Activated CD4-positive, alpha-beta T cell treated with anti-CD3 and anti-CD28 coated beads for 36 hours (primary cell): ENCODE measurements at regions not wholly inside any gene's neighbourhood (a gene's known extent, or its start where the extent isn't known, plus 50 kb on each side); places are given as distances from the start of the nearest gene placed in this dataset.

Source experiments
- ATAC-seq: fragments of 200-7000 bp; cut with Tn5 transposase; one replicate; pipeline ENCODE4 v1.10.0; 2021; ENCODE audit warnings: mild to moderate bottlenecking, moderate library complexity
- CTCF ChIA-PET: fragments of 350-600 bp; sonication (Branson Sonifier 250); formaldehyde crosslinking; loops from one replicate; lab custom pipeline; 2021; ENCODE audit warnings: antibody characterized with exemption; lab: Charles Lee
- POLR2A ChIA-PET: fragments of 350-600 bp; sonication (Branson Sonifier 250); formaldehyde crosslinking; loops from one replicate; lab custom pipeline; 2021; ENCODE audit warnings: antibody characterized with exemption, inconsistent platforms; lab: Charles Lee
- DNase-seq: peaks from one replicate; pipeline ENCODE4 v3.0.0-alpha.2; 2020
- H3K27ac Mint-ChIP-seq: one replicate; pipeline ENCODE4 v1.8.0; 2021; ENCODE audit warnings: mixed read lengths
- H3K27me3 Mint-ChIP-seq: one replicate; pipeline ENCODE4 v1.8.0; 2021; ENCODE audit warnings: mixed read lengths
- H3K36me3 Mint-ChIP-seq: one replicate; pipeline ENCODE4 v1.8.0; 2021; ENCODE audit warnings: low read depth, mixed read lengths
- H3K4me1 Mint-ChIP-seq: one replicate; pipeline ENCODE4 v1.8.0; 2021; ENCODE audit warnings: mixed read lengths
- H3K4me3 Mint-ChIP-seq: one replicate; pipeline ENCODE4 v1.8.0; 2021; ENCODE audit warnings: mild to moderate bottlenecking, moderate library complexity, mixed read lengths
- H3K9me3 Mint-ChIP-seq: one replicate; pipeline ENCODE4 v1.8.0; 2021; ENCODE audit warnings: low read depth, mixed read lengths
- intact Hi-C, 2 experiments: fragments of 100-400 bp; cut with DNase I in 1 of 2; cut with micrococcal nuclease in 1 of 2; formaldehyde crosslinking; loops; one replicate each; pipeline versions ENCODE4 v1.14.2 to v1.15.1; 2022 to 2024; cut with DNase I, micrococcal nuclease

DNA sequence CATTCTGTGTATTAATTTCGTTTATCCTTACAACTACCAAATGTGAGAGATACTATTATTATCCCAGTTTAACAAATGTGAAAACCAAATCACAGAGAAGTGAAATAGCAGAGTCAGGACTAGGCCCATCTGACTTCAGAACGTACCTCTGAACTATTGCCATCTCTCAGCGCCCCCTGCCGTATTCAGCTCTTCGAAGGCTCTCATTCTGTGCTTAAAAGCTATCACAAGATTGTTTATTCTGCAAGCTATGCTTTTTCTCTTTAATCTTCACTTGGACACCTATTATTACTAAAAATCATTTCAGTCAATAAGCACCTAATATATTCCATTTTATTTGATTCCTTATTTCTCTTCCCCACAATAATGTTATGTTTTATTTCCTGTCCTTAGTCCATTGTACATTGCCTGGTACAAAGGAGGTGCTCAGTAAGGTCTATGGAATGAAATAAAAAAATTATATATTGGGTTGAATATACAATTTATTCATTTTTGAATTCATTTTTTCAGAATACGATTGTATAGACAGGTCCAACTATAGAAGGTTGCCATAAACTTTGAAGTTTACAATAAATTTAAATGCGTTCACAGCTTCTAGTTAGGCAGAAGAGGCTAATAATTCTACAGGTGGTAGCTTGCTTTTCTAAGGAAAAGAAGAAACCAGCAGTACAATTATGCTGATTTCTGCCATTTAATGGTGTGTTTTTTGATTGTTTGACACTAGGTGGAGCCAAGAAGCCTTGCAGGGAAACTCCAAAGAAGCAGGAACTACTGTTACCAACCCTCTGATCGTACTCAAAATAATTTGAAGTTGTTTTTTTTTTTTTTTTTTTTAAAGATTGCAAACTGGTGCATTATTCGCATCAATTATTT lies 202.2 kb upstream of the DMRTA1 start:
- Mint-ChIP-seq H3K4me3 (no peak overlapping the region), H3K36me3 (no peaks in the 10 kb centered on the region), H3K27ac (no peak overlapping the region), H3K27me3 (peaks cover 28% of the 10 kb centered on the region), H3K9me3 (no peaks in the 10 kb centered on the region), H3K4me1 (peaks cover 22% of the 10 kb centered on the region)
- ChIA-PET POLR2A (no interaction called here), CTCF (interaction anchor here (0.6 to 2.1 kb wide), 12 partner anchors 9 to 464 kb away, joined by 3 to 9 read pairs (median 4); no protein-coding TSS in a partner anchor)
- intact Hi-C loops, result loop anchor here (1.0 to 5.0 kb wide), 5 partner anchors 97 to 431 kb away; no protein-coding TSS in a partner anchor
- peak; percentile 36 for ATAC-seq
- peak; percentile 53 for DNase-seq

DNA sequence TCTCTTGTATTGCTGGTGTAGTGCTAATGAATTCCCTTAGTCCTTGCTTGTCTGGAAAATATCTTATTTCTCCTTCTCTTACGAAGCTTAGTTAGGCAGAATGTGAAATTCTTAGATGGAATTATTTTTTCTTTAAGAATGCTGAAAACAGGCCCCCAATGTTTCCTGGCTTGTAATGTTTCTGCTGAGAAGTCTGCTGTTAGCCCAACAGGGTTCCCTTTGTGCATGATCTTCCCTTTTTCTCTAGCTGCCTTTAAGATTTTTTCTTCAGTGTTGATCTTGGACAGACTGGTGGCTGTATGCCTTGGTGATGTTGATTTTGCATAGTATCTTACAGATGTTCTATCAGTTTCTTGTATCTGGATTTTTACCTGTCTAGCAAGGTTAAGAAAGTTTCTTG lies 191.3 kb upstream of the DMRTA1 start:
- Mint-ChIP-seq H3K36me3 (no peaks in the 10 kb centered on the region), H3K27me3 (peaks cover 12% of the 10 kb centered on the region), H3K4me1 (no peaks in the 10 kb centered on the region), H3K4me3 (no peak overlapping the region), H3K27ac (no peak overlapping the region), H3K9me3 (peaks cover 13% of the 10 kb centered on the region)
- ChIA-PET POLR2A (no interaction called here), CTCF (no interaction called here)
- intact Hi-C loops, result no loop called here
- DNase-seq, result no peak
- no peak for ATAC-seq

DNA sequence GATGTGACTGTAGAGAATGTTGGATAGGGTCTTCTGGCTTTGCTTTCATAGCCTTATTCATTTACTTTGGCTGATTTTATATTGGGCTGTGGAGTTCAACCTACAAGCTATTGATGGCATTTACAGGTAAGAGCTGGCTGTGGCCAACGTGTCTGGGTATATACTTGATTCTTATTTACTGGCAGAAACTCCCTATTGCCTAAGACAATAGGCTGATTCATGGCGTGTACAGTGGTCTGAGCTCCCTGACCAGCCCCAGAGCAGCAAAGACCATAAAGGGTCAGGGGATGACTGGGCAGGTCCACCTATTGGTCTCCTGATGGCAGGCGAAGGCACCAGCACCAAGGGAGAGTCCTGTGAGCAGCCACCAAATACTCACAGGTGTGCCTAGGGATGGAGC lies 190.2 kb upstream of the DMRTA1 start:
- DNase-seq (no peak), ATAC-seq (no peak)
- ChIA-PET CTCF (interaction anchor here (1.2 kb wide), 1 partner anchor 17 kb away, joined by 4 read pairs; no protein-coding TSS in a partner anchor), POLR2A (no interaction called here)
- no peak overlapping the region for H3K4me3 Mint-ChIP-seq
- peaks cover 13% of the 10 kb centered on the region for H3K9me3 Mint-ChIP-seq
- H3K36me3 Mint-ChIP-seq, result no peaks in the 10 kb centered on the region
- intact Hi-C loops, result no loop called here
- no peak overlapping the region for H3K27ac Mint-ChIP-seq
- H3K27me3 Mint-ChIP-seq, result peaks cover 5% of the 10 kb centered on the region
- no peaks in the 10 kb centered on the region for H3K4me1 Mint-ChIP-seq

DNA sequence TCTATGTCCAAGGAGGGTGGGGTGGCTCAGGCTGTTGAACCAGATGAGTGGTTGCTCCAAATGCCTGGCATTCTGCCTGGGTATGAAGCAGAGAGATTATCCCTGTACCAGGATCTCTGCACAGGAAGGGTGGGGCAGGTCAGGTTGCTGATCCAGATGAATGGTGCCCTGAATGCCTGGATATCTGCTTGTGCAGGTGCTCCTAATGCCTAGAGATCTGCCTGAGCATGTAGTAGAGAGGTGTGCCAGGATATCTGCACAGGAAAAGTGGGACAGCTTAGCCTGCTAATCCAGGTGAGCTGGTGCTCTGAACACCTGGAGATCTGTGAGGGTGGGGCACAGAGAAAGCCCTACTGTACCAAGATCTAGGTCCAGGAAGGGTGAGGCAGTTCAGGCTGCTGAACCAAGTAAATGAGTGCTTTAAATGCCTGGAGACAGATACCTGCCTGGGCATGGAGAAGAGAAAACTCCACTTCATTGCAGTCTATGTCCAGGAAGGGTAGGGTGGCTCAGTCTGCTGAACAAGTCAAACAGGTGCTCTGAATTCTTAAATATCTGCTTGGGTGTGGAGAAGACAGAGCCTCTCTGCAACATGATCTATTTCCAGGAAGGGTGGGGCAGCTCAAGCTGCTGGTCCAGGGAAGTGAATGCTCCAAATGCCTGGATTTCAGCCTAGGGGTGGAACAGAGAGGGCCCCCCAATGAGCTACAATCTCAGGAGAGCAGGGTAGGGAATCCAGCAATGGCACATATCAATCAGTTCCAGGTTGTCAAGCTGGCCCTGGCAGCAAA lies 189.4 kb upstream of the DMRTA1 start:
- no peaks in the 10 kb centered on the region for H3K4me1 Mint-ChIP-seq
- POLR2A ChIA-PET, result no interaction called here
- no peak for ATAC-seq
- H3K27ac Mint-ChIP-seq, result no peak overlapping the region
- intact Hi-C loops, result no loop called here
- peaks cover 2% of the 10 kb centered on the region for H3K27me3 Mint-ChIP-seq
- H3K4me3 Mint-ChIP-seq, result no peak overlapping the region
- H3K9me3 Mint-ChIP-seq, result peaks cover 7% of the 10 kb centered on the region
- CTCF ChIA-PET, result interaction anchor here (1.2 kb wide), 1 partner anchor 16 kb away, joined by 4 read pairs; no protein-coding TSS in a partner anchor
- no peak for DNase-seq
- H3K36me3 Mint-ChIP-seq, result no peaks in the 10 kb centered on the region

DNA sequence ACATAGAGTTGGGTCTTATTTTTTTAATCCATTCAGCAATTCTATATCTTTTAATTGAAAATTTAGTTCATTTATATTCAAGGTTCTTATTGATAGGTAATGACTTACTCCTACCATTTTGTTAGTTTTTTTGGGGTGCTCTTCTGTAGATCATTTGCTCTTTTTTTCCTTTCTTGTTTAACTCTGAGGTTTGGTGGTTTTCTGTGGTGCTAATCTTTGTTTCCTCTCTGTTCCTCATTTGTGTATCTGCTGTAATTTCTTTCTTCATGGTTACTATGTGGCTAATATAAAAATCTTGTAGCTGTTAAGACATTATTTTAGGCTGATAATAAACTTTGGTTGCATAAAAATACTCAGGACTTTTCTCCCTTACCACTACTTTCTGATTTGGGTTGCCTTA lies 181.6 kb upstream of the DMRTA1 start:
- POLR2A ChIA-PET, result no interaction called here
- ATAC-seq (no peak), DNase-seq (no peak)
- no peaks in the 10 kb centered on the region for H3K36me3 Mint-ChIP-seq
- intact Hi-C loops, result no loop called here
- H3K4me1 Mint-ChIP-seq, result no peaks in the 10 kb centered on the region
- CTCF ChIA-PET, result no interaction called here
- H3K4me3 Mint-ChIP-seq, result no peak overlapping the region
- H3K27me3 Mint-ChIP-seq, result peaks cover 12% of the 10 kb centered on the region
- peaks cover 11% of the 10 kb centered on the region for H3K9me3 Mint-ChIP-seq
- H3K27ac Mint-ChIP-seq, result no peak overlapping the region

DNA sequence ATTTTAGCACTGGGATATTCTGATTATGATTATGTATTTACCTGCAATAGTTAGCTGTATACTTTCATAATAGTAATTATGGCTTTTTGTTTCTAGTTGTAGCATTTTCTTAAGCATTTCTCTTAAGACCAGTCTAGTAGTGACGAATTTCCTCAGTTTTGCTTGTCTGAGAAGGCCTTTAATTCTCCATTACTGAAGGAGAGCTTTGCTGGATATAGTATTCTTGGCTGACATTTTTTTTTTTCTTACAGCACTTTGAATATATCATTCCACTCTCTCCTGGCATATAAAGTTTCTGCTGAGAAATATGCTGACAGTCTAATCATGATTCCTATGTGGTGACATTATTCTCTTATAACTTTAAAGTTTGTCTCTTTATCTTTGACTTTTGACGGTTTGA lies 181.1 kb upstream of the DMRTA1 start:
- no peak overlapping the region for H3K27ac Mint-ChIP-seq
- H3K27me3 Mint-ChIP-seq, result peaks cover 14% of the 10 kb centered on the region
- ATAC-seq, result no peak
- intact Hi-C loops, result no loop called here
- DNase-seq, result no peak
- H3K4me1 Mint-ChIP-seq, result no peaks in the 10 kb centered on the region
- H3K36me3 Mint-ChIP-seq, result no peaks in the 10 kb centered on the region
- peaks cover 11% of the 10 kb centered on the region for H3K9me3 Mint-ChIP-seq
- ChIA-PET POLR2A (no interaction called here), CTCF (no interaction called here)
- H3K4me3 Mint-ChIP-seq, result no peak overlapping the region

DNA sequence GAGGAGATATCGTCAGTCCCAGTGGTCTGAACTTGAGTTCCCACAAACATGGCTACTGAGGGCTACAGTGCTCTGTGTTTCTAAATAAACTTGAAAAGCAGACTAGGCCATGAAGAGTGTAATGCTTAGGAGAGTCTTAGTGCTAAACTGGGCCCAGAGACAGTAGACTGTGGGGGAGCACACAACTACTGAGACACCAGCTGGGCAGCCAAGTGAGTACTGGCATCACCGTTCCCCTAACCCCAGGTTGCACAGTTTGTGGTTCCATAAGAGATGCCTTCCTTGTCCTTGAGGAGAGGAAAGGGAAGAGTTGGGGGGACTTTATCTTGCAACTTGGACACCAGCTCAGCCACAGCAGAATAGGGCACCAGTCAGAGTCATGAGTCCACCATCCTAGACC lies 172.1 kb upstream of the DMRTA1 start:
- ATAC-seq, result no peak
- CTCF ChIA-PET, result no interaction called here
- Mint-ChIP-seq H3K36me3 (no peaks in the 10 kb centered on the region), H3K27ac (no peak overlapping the region), H3K4me3 (no peak overlapping the region), H3K4me1 (no peaks in the 10 kb centered on the region), H3K27me3 (peaks cover 4% of the 10 kb centered on the region), H3K9me3 (no peaks in the 10 kb centered on the region)
- no peak for DNase-seq
- intact Hi-C loops, result loop anchor here in 1 of 2 experiments (5.0 kb wide), 1 partner anchor 53 kb away; no protein-coding TSS in a partner anchor
- POLR2A ChIA-PET, result no interaction called here

DNA sequence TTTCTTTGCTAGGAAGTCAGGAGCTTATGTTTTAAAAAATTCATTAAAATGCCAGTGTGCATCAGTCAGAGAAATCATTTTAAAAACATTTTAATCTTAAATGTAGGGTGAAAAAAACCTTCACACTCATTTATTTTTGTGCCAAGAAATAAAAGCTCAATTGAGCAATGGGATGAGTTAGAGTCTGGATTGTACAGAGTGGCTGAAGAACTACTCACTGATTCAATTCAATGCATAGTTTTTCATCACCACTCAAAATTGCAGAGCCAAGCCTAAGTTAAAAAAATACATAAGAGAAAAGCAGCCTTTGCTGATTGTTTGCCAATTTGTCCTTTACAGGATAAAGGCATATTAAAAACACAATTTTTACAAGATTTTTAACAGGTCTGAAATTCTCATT lies 168.2 kb upstream of the DMRTA1 start:
- ChIA-PET CTCF (no interaction called here), POLR2A (no interaction called here)
- Mint-ChIP-seq H3K27me3 (no peaks in the 10 kb centered on the region), H3K4me3 (no peak overlapping the region), H3K9me3 (no peaks in the 10 kb centered on the region), H3K27ac (no peak overlapping the region), H3K36me3 (no peaks in the 10 kb centered on the region), H3K4me1 (no peaks in the 10 kb centered on the region)
- intact Hi-C loops, result no loop called here
- no peak for ATAC-seq
- no peak for DNase-seq

DNA sequence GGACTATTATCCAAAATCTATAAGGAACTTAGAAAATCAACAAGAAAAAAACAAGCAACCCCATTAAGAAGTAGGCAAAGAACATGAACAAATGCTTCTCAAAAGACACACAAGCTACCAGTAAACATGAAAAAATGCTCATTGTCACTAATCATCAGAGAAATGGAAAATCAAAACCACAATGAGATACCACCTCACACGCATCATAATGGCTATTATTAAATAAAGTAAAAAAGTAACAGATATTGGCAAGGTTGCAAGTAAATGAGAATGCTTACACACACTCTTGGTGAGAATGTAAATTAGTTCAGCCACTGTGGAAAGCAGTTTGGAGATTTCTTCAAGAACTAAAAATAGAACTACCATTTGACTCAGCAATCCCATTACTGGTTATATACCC lies 167.0 kb upstream of the DMRTA1 start:
- DNase-seq, result no peak
- intact Hi-C loops, result no loop called here
- Mint-ChIP-seq H3K36me3 (no peaks in the 10 kb centered on the region), H3K4me1 (no peaks in the 10 kb centered on the region), H3K4me3 (no peak overlapping the region), H3K27me3 (no peaks in the 10 kb centered on the region), H3K9me3 (no peaks in the 10 kb centered on the region), H3K27ac (no peak overlapping the region)
- ChIA-PET POLR2A (no interaction called here), CTCF (no interaction called here)
- ATAC-seq, result no peak

DNA sequence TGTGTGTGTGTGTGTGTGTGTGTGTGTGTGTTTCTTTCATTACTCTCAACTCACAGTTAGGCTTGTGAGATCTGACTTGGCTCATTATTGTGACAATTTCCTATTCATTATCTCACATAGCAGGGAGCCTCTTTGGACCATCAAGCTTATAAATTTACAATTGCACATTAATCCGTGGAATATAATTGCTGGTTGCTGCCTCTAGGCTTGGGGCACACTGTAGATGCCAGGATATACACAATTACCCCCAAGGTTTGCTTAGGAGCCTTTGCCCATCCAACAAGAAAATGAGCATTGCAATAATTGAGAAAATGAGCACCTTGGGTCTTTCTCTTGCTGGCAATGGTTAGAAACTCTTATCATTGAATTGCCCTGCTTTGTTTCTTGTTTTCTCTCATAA lies 161.6 kb upstream of the DMRTA1 start:
- Mint-ChIP-seq H3K27ac (no peak overlapping the region), H3K36me3 (no peaks in the 10 kb centered on the region), H3K4me1 (no peaks in the 10 kb centered on the region), H3K4me3 (no peak overlapping the region), H3K27me3 (no peaks in the 10 kb centered on the region), H3K9me3 (no peaks in the 10 kb centered on the region)
- intact Hi-C loops, result no loop called here
- ATAC-seq (no peak), DNase-seq (no peak)
- POLR2A ChIA-PET, result no interaction called here
- CTCF ChIA-PET, result no interaction called here

DNA sequence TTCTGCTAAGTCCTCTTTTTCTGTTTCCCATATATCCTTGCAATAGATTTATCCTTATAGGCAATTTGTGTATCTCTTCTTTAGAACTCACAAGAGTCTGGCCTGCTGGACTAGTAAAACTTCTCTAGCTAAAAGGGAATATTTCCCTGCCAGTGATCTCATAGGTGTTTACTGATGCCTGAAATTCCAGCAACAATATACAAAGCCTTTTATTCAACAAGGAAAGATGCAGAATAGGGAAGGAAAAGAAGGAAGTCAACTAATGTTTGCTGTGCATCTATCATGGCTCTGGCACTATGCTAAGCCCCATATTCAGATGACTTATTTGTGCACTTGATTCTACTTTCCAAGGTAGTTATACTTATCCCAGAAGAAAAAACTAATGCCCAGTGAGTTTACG lies 160.0 kb upstream of the DMRTA1 start:
- POLR2A ChIA-PET, result no interaction called here
- CTCF ChIA-PET, result no interaction called here
- H3K36me3 Mint-ChIP-seq, result no peaks in the 10 kb centered on the region
- H3K9me3 Mint-ChIP-seq, result no peaks in the 10 kb centered on the region
- no peak for ATAC-seq
- H3K4me3 Mint-ChIP-seq, result no peak overlapping the region
- intact Hi-C loops, result no loop called here
- H3K4me1 Mint-ChIP-seq, result no peaks in the 10 kb centered on the region
- no peaks in the 10 kb centered on the region for H3K27me3 Mint-ChIP-seq
- no peak overlapping the region for H3K27ac Mint-ChIP-seq
- no peak for DNase-seq

DNA sequence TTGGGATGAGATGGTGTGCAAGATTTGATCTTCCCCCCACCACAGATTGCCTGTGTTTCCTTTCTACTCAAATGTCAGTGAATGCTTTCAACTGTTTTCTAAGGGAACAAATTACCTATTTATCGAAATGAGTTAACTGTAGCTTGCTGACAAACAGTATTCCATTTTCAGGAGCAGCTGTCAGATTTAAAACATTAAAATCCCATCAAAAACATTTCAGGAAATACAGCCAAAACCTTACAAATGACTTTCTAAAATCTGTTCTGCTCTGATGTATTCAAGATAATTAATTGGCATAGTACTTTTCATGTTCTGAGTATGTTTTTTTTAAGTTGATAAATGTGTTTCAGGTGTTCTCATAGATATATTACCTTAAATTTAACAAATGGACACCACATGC lies 158.0 kb upstream of the DMRTA1 start:
- H3K36me3 Mint-ChIP-seq, result no peaks in the 10 kb centered on the region
- H3K9me3 Mint-ChIP-seq, result no peaks in the 10 kb centered on the region
- ChIA-PET POLR2A (no interaction called here), CTCF (interaction anchor here (1.0 kb wide), 1 partner anchor 18 kb away, joined by 4 read pairs; no protein-coding TSS in a partner anchor)
- no peaks in the 10 kb centered on the region for H3K4me1 Mint-ChIP-seq
- intact Hi-C loops, result no loop called here
- H3K27me3 Mint-ChIP-seq, result no peaks in the 10 kb centered on the region
- DNase-seq (no peak), ATAC-seq (no peak)
- no peak overlapping the region for H3K27ac Mint-ChIP-seq
- H3K4me3 Mint-ChIP-seq, result no peak overlapping the region
